ENCODE measurements at regions not wholly inside any gene's neighbourhood (a gene's known extent, or its start where the extent isn't known, plus 50 kb on each side); places are given as distances from the start of the nearest gene placed in this dataset.
A peak's percentile ranks its signal among the peaks of the same experiment; 100 is the strongest.
"Not testable (repeated sequence)": the region's sequence is repeated elsewhere in the genome, so short reads cannot be mapped to it uniquely, and the experiment has no call there.

GRCh38 chr14:101251812-101252442 lies 309.4 kb upstream of the DIO3 start:
- Histone ChIP-seq H3K27ac (ENCODE audit: low read depth, low read length) (no peak overlapping the region), H3K79me2 (ENCODE audit: control insufficient read depth, insufficient read depth, low read length, unreplicated experiment) (no peaks in the 10 kb centered on the region), H3K27me3 (ENCODE audit: insufficient read depth, low read length) (peaks cover 25% of the 10 kb centered on the region), H3K4me1 (ENCODE audit: control insufficient read depth, insufficient read depth, low read length, unreplicated experiment) (no peaks in the 10 kb centered on the region), H3K36me3 (ENCODE audit: insufficient read depth, low read length) (no peaks in the 10 kb centered on the region), H3K4me3 (ENCODE audit: low read depth, low read length) (no peak overlapping the region), H2AFZ (ENCODE audit: low read length, unreplicated experiment) (no peak overlapping the region)

- H2AFZ ChIP-seq (ENCODE audit: low read length, unreplicated experiment), result no peak overlapping the region
- no peak overlapping the region for H3K4me3 ChIP-seq (ENCODE audit: low read depth, low read length)
- no peak overlapping the region for H3K27ac ChIP-seq (ENCODE audit: low read depth, low read length)
- H3K36me3 ChIP-seq (ENCODE audit: insufficient read depth, low read length), result no peaks in the 10 kb centered on the region
- peaks cover 25% of the 10 kb centered on the region for H3K27me3 ChIP-seq (ENCODE audit: insufficient read depth, low read length)
- no peaks in the 10 kb centered on the region for H3K79me2 ChIP-seq (ENCODE audit: control insufficient read depth, insufficient read depth, low read length, unreplicated experiment)
- H3K4me1 ChIP-seq (ENCODE audit: control insufficient read depth, insufficient read depth, low read length, unreplicated experiment), result no peaks in the 10 kb centered on the region
These were observed 308.7 kb upstream of the DIO3 start for GRCh38 chr14:101252443-101253214.

- Histone ChIP-seq H2AFZ (ENCODE audit: low read length, unreplicated experiment) (no peak overlapping the region), H3K36me3 (ENCODE audit: insufficient read depth, low read length) (no peaks in the 10 kb centered on the region), H3K4me1 (ENCODE audit: control insufficient read depth, insufficient read depth, low read length, unreplicated experiment) (no peaks in the 10 kb centered on the region), H3K27me3 (ENCODE audit: insufficient read depth, low read length) (peaks cover 30% of the 10 kb centered on the region), H3K27ac (ENCODE audit: low read depth, low read length) (no peak overlapping the region), H3K4me3 (ENCODE audit: low read depth, low read length) (no peak overlapping the region), H3K79me2 (ENCODE audit: control insufficient read depth, insufficient read depth, low read length, unreplicated experiment) (no peaks in the 10 kb centered on the region)
These were observed 307.3 kb upstream of the DIO3 start for GRCh38 chr14:101253948-101254347.

GRCh38 chr14:101254805-101255764 lies 306.2 kb upstream of the DIO3 start:
- Histone ChIP-seq H3K4me1 (ENCODE audit: control insufficient read depth, insufficient read depth, low read length, unreplicated experiment) (no peaks in the 10 kb centered on the region), H3K36me3 (ENCODE audit: insufficient read depth, low read length) (no peaks in the 10 kb centered on the region), H3K27me3 (ENCODE audit: insufficient read depth, low read length) (peaks cover 39% of the 10 kb centered on the region), H3K79me2 (ENCODE audit: control insufficient read depth, insufficient read depth, low read length, unreplicated experiment) (no peaks in the 10 kb centered on the region), H2AFZ (ENCODE audit: low read length, unreplicated experiment) (peak overlapping the region; percentile 6), H3K4me3 (ENCODE audit: low read depth, low read length) (0 out of 2 replicates have a peak overlapping the region, but pooled peaks have one; percentile 12), H3K27ac (ENCODE audit: low read depth, low read length) (no peak overlapping the region)

GRCh38 chr14:101255765-101256125 lies 305.6 kb upstream of the DIO3 start:
- Histone ChIP-seq H3K36me3 (ENCODE audit: insufficient read depth, low read length) (no peaks in the 10 kb centered on the region), H3K27me3 (ENCODE audit: insufficient read depth, low read length) (peaks cover 42% of the 10 kb centered on the region), H3K27ac (ENCODE audit: low read depth, low read length) (no peak overlapping the region), H2AFZ (ENCODE audit: low read length, unreplicated experiment) (no peak overlapping the region), H3K4me3 (ENCODE audit: low read depth, low read length) (no peak overlapping the region), H3K4me1 (ENCODE audit: control insufficient read depth, insufficient read depth, low read length, unreplicated experiment) (no peaks in the 10 kb centered on the region), H3K79me2 (ENCODE audit: control insufficient read depth, insufficient read depth, low read length, unreplicated experiment) (no peaks in the 10 kb centered on the region)

- Histone ChIP-seq H3K36me3 (ENCODE audit: insufficient read depth, low read length) (no peaks in the 10 kb centered on the region), H3K27ac (ENCODE audit: low read depth, low read length) (no peak overlapping the region), H3K79me2 (ENCODE audit: control insufficient read depth, insufficient read depth, low read length, unreplicated experiment) (no peaks in the 10 kb centered on the region), H2AFZ (ENCODE audit: low read length, unreplicated experiment) (no peak overlapping the region), H3K27me3 (ENCODE audit: insufficient read depth, low read length) (peaks cover 42% of the 10 kb centered on the region), H3K4me1 (ENCODE audit: control insufficient read depth, insufficient read depth, low read length, unreplicated experiment) (no peaks in the 10 kb centered on the region), H3K4me3 (ENCODE audit: low read depth, low read length) (no peak overlapping the region)
These were observed 305.0 kb upstream of the DIO3 start for GRCh38 chr14:101256266-101256665.

- H3K27ac ChIP-seq (ENCODE audit: low read depth, low read length), result no peak overlapping the region
- H3K79me2 ChIP-seq (ENCODE audit: control insufficient read depth, insufficient read depth, low read length, unreplicated experiment), result no peaks in the 10 kb centered on the region
- H3K36me3 ChIP-seq (ENCODE audit: insufficient read depth, low read length), result no peaks in the 10 kb centered on the region
- H2AFZ ChIP-seq (ENCODE audit: low read length, unreplicated experiment), result no peak overlapping the region
- H3K27me3 ChIP-seq (ENCODE audit: insufficient read depth, low read length), result peaks cover 47% of the 10 kb centered on the region
- no peaks in the 10 kb centered on the region for H3K4me1 ChIP-seq (ENCODE audit: control insufficient read depth, insufficient read depth, low read length, unreplicated experiment)
- H3K4me3 ChIP-seq (ENCODE audit: low read depth, low read length), result no peak overlapping the region
These were observed 303.7 kb upstream of the DIO3 start for GRCh38 chr14:101257551-101257950.

GRCh38 chr14:101259748-101260147 lies 301.5 kb upstream of the DIO3 start:
- Histone ChIP-seq H2AFZ (ENCODE audit: low read length, unreplicated experiment) (no peak overlapping the region), H3K4me1 (ENCODE audit: control insufficient read depth, insufficient read depth, low read length, unreplicated experiment) (no peaks in the 10 kb centered on the region), H3K4me3 (ENCODE audit: low read depth, low read length) (no peak overlapping the region), H3K79me2 (ENCODE audit: control insufficient read depth, insufficient read depth, low read length, unreplicated experiment) (no peaks in the 10 kb centered on the region), H3K27ac (ENCODE audit: low read depth, low read length) (no peak overlapping the region), H3K36me3 (ENCODE audit: insufficient read depth, low read length) (no peaks in the 10 kb centered on the region), H3K27me3 (ENCODE audit: insufficient read depth, low read length) (peaks cover 55% of the 10 kb centered on the region)

- not testable (repeated sequence) for H3K4me1 ChIP-seq (ENCODE audit: control insufficient read depth, insufficient read depth, low read length, unreplicated experiment); H3K36me3 ChIP-seq (ENCODE audit: insufficient read depth, low read length); H3K4me3 ChIP-seq (ENCODE audit: low read depth, low read length)
These were observed 294.9 kb upstream of the DIO3 start for GRCh38 chr14:101266441-101266840.

GRCh38 chr14:101273091-101273490 lies 288.2 kb upstream of the DIO3 start:
- no peaks in the 10 kb centered on the region for H3K79me2 ChIP-seq (ENCODE audit: control insufficient read depth, insufficient read depth, low read length, unreplicated experiment)
- no peaks in the 10 kb centered on the region for H3K36me3 ChIP-seq (ENCODE audit: insufficient read depth, low read length)
- no peak overlapping the region for H2AFZ ChIP-seq (ENCODE audit: low read length, unreplicated experiment)
- no peak overlapping the region for H3K27ac ChIP-seq (ENCODE audit: low read depth, low read length)
- H3K4me1 ChIP-seq (ENCODE audit: control insufficient read depth, insufficient read depth, low read length, unreplicated experiment), result no peaks in the 10 kb centered on the region
- peaks cover 16% of the 10 kb centered on the region for H3K27me3 ChIP-seq (ENCODE audit: insufficient read depth, low read length)
- H3K4me3 ChIP-seq (ENCODE audit: low read depth, low read length), result no peak overlapping the region

More at GRCh38 chr14:101266441-101266840, 294.9 kb upstream of the DIO3 start:
- not testable (repeated sequence) for H3K79me2 ChIP-seq (ENCODE audit: control insufficient read depth, insufficient read depth, low read length, unreplicated experiment); H3K27ac ChIP-seq (ENCODE audit: low read depth, low read length); H2AFZ ChIP-seq (ENCODE audit: low read length, unreplicated experiment)
- H3K27me3 ChIP-seq (ENCODE audit: insufficient read depth, low read length), result peaks cover 20% of the 10 kb centered on the region; the same call in 1 of the 2 replicates
